NCI-H2227 treated with DMSO at 0.1 percent for 48 hours (cell line): ENCODE measurements at regions not wholly inside any gene's neighbourhood (a gene's known extent, or its start where the extent isn't known, plus 50 kb on each side); places are given as distances from the start of the nearest gene placed in this dataset.
A peak's percentile ranks its signal among the peaks of the same experiment; 100 is the strongest.

Experiments
- DNase-seq: peaks from one replicate; lab custom pipeline; 2025; lab: John Stamatoyannopoulos, UW

- DNase-seq: peak; percentile 75
These were observed 267.2 kb downstream of the BUD13 start for GRCh38 chr11:116505298-116506262.

GRCh38 chr11:116504541-116505297 lies 268.1 kb downstream of the BUD13 start:
- DNase-seq: no peak

DNA sequence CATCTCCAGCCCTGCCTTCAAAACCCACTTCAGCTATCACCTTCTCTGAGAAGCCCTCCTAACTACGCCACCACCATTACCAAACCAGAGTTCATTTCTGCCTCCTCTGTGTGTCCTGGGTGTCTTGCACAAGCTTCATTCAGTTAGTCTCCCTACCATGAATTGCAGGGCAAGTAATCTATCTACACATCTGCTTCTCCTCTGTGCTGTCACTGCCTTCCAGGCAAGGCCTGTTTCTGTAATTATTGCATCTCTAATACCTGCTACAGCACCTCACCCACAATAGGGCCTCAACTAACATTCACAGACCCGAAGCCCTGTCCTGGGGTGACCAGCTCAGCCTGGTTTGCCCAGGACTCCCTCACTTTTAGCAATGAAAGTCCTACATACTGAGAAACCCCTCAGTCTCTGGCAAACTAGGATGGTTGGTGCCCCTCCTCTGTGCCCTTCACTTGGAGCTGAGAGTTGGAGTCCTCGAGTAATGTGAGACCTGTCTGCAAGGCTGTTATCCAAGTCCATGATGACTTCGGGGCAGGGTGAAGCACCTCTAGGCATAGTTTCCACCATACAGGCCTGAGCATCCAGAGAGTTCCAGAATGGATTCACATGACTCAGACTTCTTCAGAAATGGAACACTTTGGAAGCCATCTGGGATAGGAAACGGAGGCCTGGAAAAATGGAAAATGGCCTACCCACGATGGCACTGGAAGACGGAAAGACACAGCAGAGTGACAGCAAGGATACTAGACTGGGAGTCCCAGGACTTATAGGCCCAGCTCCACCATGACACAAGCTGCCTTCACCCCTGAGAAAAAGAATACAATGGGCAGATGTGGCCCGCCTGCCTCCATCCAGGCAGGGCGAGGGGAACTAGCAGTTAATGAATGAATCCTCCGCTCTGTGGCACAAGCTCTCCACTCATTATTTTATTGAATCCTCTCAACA lies 269.3 kb downstream of the BUD13 start:
- DNase-seq: no peak

GRCh38 chr11:116502641-116503061 lies 270.1 kb downstream of the BUD13 start:
- no peak for DNase-seq

DNA sequence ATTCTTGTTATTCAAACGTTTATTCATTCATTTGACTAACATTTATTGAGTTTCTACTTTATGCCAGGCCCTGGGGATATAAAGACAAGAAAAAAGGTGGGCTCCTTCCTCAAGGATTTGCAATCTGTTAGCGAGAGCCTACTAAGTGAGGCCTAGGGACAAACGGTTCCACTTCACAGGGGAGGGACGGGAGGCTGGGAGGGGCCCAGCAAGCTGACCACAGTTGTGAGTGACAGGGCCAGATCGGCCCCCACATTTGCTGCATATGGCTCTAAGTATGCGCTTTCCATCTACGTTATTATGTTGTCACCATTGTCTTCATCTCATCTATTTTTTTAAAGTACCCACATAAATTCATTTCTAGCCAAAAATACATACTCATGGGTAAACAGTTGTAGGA lies 271.1 kb downstream of the BUD13 start:
- no peak for DNase-seq

- DNase-seq: peak; percentile 68
These were observed 271.7 kb downstream of the BUD13 start for GRCh38 chr11:116500947-116501602.

DNA sequence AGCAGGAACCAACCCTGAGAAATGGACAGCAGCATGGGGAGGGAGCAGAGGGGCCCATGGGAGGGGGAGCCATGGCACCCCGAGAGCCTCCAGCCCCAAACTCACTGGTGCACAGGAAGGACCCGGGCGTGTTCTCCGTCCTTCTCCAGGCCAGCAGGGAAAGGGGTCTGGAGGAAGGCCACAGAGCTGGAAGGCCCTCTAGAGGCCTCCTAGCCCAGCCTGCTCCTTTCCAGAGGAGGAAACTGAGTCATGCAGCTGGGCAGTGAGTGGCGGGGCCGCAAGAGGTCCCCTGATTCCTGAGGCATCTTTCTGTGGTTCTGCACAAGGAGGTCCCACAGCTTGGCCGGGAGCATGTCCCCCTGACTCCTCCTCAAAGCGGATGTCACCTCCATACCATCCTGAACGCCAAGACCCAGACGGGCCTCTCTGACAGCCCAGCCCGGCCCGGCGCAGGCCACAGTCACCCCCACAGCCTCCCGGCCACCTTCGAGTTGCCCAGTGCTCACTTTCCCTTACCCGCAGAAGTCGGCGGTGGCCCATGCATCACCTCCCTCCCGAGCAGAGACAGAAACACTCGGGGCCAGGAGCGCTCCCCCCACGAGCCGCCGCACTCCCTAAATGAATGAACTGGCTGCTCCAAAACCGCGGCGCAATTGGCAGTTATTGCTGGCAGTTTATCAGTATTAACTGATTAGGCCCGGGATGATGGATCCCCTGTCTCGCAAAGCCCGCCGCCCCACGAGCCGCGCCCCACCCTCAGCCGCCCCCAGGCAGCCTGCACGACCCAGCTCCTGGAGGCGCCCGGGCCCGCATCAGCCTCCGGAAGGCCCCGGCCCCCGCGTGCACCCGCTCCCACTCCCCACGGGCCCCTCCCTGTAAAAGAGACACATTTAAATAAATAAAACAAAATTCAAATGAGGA lies 272.5 kb downstream of the BUD13 start:
- no peak for DNase-seq

DNA sequence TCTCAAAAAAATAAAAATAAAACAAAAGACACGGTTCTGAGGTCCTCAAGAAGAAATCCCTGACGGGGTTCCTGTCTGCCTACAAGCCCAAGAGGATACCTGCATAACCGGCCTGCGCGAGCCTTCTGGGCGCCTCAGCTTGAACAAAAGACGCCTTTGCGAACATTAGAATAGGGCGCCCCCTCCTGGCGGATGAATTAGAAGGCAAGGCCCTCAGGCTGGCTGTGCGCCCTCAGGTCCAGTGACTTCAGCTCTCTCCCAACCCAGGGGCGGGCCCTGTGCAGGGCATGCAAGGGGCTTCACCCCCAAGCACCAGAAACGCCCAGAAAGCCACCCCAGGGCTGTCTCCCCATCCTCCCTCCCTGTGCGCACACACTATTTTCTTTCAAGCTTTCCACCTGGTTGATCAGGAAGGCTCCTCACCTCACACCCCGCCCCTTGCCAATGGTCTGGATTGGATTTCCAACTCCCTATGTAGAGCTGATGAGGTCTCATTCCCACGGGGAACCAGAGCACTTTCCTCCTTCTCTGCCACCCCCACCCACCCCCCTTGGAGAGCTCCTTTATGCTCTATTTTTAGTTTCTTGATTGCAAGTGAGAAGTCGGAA lies 273.3 kb downstream of the BUD13 start:
- no peak for DNase-seq

- DNase-seq: no peak
These were observed 274.6 kb downstream of the BUD13 start for GRCh38 chr11:116498161-116498560.

DNA sequence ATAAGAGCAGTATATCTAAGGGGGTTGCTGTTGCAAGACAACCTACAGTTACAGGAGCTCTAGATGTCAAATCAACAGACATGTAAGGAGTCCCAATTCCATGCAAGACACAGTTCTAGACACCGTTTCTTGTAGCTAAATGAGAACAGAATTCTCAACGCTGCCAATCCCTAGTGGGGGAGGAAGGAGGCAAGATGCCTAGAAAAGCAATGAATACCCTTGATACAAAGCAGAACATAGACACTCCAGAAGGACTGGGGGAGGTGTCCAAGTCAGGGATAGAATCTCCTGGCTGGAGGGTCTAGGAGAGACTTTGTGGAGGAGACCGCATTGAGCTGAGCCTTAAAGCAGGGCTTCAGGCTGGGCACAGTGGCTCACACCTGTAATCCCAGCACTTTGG lies 280.2 kb downstream of the BUD13 start:
- DNase-seq: no peak

- no peak for DNase-seq
These were observed 283.9 kb downstream of the BUD13 start for GRCh38 chr11:116488836-116489389.

DNA sequence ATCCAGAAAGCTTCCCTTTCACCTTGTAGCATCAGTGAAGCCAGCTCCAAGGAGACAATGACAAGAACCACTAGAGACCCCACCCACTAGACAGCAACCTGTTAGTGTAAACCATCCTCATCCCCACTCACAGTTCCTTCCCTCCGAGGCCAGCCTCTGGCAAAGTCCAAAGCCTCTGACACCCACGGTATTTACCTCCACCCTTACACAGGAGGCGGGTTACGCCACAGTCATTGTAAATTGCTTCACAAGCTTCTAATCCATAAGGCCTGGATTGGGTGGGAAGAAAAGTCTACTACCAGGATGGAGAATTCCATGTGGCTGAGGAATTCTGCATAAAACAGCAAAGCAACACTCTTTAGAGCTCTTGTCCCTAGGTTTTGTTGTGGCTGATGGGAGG lies 287.4 kb downstream of the BUD13 start:
- DNase-seq: no peak

GRCh38 chr11:116482716-116483115 lies 290.1 kb downstream of the BUD13 start:
- no peak for DNase-seq

- peak; percentile 17 for DNase-seq
These were observed 291.6 kb downstream of the BUD13 start for GRCh38 chr11:116481126-116481675.

GRCh38 chr11:116478669-116479668 lies 293.8 kb downstream of the BUD13 start:
- DNase-seq: peak; percentile 69

- DNase-seq: no peak
These were observed 294.6 kb downstream of the BUD13 start for GRCh38 chr11:116478205-116478604.

DNA sequence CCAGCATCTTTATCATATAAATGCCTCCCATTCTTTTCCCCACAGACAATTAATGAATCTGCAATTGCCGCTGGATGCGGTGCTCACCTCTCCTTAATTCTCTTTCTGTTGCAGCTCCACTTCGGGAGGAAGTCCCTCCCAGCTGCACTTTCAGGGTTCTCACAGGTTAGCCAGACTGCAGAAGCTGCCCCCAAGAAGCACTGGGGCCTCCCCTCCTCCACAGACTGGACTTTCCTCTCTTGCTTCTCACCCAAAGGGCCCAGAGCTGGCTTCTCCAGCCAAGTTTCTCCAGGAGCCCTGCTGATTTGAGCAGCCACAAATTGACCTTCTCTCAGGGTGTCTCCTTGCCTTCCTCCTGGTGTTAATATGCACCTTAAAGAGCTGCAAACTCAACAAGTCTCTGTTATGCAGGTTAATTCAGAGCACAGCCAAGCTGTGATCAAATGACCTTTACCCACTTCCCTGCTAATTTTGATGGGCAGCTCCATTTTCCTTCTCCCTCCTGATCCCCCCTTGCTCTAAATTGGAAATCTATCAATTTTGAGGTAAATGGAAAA lies 298.9 kb downstream of the BUD13 start:
- DNase-seq: no peak
